Activated T-cell treated with anti-CD3 and anti-CD28 coated beads, Interleukin-2, amount 50 U/mL, for 24 hours (primary cell): ENCODE measurements at regions not wholly inside any gene's neighbourhood (a gene's known extent, or its start where the extent isn't known, plus 50 kb on each side); places are given as distances from the start of the nearest gene placed in this dataset.
"Not testable (repeated sequence)": the region's sequence is repeated elsewhere in the genome, so short reads cannot be mapped to it uniquely, and the experiment has no call there.

Experiments used
- DNase-seq: peaks from one replicate; pipeline ENCODE4 v3.0.0-alpha.2; 2020
- H3K27ac Mint-ChIP-seq: 2 replicates; pipeline ENCODE4 v1.8.0; 2020; ENCODE audit warnings: mild to moderate bottlenecking, mixed read lengths
- H3K27me3 Mint-ChIP-seq: 2 replicates; pipeline ENCODE4 v1.8.0; 2020; ENCODE audit warnings: mixed read lengths
- H3K36me3 Mint-ChIP-seq: 2 replicates; pipeline ENCODE4 v1.8.0; 2020; ENCODE audit warnings: low read depth, mixed read lengths
- H3K4me1 Mint-ChIP-seq: 2 replicates; pipeline ENCODE4 v1.8.0; 2020; ENCODE audit warnings: low read depth, mixed read lengths
- H3K4me3 Mint-ChIP-seq: 2 replicates; pipeline ENCODE4 v1.8.0; 2020; ENCODE audit warnings: mild to moderate bottlenecking, moderate library complexity, mixed read lengths
- H3K9me3 Mint-ChIP-seq: 2 replicates; pipeline ENCODE4 v1.8.0; 2020; ENCODE audit warnings: mixed read lengths

DNA sequence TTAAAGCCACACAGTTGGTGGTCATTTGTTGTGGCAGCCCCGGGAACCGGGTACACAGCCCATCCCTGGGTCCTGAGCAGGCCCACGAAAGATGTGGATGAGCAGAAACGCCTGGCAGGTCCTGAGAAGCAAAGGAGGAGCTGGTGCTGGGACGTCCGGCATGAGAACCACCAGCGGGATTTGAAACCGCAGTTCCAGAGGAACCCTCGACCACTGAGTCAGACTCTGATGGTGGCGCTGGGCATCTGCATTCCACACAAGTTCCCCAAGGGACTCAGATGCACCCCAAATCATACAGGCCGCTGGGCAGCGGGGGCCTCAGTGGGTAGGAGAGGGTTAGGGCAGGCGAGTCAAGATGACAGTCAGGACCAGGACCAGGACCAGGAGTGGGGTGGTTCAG, 363.0 kb downstream of the SHANK2 start:
- H3K36me3 Mint-ChIP-seq, result no peaks in the 10 kb centered on the region
- no peaks in the 10 kb centered on the region for H3K27me3 Mint-ChIP-seq
- DNase-seq, result no peak
- no peak overlapping the region for H3K4me3 Mint-ChIP-seq
- no peak overlapping the region for H3K27ac Mint-ChIP-seq
- H3K4me1 Mint-ChIP-seq, result no peaks in the 10 kb centered on the region
- no peaks in the 10 kb centered on the region for H3K9me3 Mint-ChIP-seq

DNA sequence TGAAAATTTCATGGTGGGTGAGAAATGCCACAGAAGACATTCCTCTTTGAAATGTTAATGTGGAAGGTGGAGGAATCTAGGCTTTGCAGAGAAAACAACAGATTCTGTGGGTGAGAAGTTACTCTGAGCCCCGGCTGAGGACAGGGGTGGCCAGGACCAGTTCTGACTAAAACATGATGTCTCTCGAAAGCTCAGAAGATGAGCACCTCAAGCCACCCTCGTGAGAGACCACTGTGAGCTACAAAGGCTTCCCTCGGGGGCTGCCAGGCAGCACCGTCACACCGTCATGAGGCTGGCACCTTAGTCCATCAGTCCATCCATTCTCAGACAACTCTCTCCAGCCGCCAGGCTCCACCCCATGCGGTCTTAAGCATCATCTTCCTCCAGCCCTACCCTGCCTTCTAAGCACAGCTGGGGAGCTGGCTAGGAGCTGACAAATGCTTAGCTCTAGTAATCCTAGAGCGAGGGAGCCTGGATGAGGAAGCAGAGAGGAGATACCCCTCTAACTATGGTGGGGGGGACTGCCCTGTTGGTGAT, 360.5 kb downstream of the SHANK2 start:
- Mint-ChIP-seq H3K4me1 (no peaks in the 10 kb centered on the region), H3K9me3 (no peaks in the 10 kb centered on the region), H3K36me3 (no peaks in the 10 kb centered on the region), H3K27me3 (no peaks in the 10 kb centered on the region), H3K27ac (no peak overlapping the region), H3K4me3 (no peak overlapping the region)
- no peak for DNase-seq

DNA sequence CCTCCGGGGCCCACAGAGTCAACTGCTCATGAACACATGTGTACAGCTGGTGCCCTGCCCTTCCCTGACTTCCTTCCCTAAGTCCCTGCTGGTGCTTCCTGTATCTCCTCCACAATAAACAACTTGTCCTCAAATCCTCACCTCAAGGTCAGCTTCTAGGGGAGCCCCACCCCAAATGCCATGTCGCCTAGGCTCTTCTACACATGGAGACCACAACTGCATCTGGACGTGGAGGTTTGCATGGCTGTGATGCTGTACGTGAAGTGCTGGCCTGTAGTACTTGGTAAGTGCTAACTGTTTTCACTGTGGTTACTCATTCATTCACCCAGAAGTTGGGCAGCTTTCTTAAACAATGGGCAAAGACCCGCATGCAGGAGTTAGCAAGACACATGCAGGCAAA, 359.5 kb downstream of the SHANK2 start:
- H3K4me3 Mint-ChIP-seq, result no peak overlapping the region
- no peak overlapping the region for H3K27ac Mint-ChIP-seq
- no peaks in the 10 kb centered on the region for H3K27me3 Mint-ChIP-seq
- H3K9me3 Mint-ChIP-seq, result peaks cover 4% of the 10 kb centered on the region
- H3K4me1 Mint-ChIP-seq, result no peaks in the 10 kb centered on the region
- no peaks in the 10 kb centered on the region for H3K36me3 Mint-ChIP-seq
- no peak for DNase-seq

DNA sequence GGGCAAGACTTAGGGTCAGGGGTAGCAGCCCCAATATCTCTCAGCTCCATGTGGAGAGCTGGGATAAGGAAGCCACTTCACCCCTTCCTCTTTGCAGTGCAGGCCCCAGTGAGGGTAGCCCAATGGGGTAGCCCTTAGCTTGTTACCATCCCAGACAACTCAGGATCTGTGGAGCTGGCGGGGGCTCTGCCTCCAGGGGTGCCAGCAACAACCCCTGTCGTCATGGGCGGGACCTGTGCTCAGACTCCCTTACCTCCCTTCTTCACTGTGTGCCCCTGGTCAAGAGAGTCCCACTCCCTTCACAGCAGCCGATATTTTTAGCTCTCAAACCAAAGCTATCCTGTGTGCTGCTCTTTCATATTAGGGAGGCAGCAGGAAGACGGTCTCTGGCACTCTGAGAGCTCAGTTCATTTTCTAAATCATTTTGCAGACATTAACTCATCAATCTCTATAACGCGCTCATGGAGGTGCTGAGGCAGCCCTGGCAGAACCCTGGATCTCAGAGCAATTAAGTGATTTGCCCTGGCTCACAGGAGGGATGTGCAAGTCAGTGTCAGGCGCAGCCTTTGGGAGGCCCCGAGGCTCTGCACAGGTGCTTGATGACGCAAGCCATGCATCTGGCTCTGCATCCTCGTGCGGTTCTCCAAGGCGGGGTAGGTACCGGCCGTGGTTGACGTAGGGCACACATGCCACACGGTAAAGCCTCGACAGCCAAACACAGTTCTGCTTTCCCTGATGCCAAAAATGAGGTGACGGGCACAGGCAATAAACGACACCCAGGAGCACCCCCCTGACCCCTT, 357.6 kb downstream of the SHANK2 start:
- Mint-ChIP-seq H3K4me3 (no peak overlapping the region), H3K9me3 (peaks cover 7% of the 10 kb centered on the region), H3K36me3 (no peaks in the 10 kb centered on the region), H3K27me3 (no peaks in the 10 kb centered on the region), H3K4me1 (no peaks in the 10 kb centered on the region), H3K27ac (no peak overlapping the region)
- DNase-seq, result no peak

DNA sequence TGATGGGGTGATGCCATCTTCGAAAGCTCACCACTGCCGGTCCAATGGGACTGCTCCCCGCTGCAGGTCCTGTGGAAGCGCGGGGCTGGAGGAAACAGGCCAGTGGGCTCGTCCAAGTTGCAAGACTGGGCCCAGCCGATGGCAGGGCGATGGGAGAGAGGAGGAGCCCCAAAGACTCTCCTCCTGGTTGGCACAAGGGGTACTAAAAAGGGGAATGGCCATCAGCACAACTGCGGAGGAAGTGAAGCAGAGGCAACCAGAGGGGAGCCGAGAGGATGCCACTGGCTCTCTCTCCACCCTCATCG, 357.1 kb downstream of the SHANK2 start:
- H3K27ac Mint-ChIP-seq, result no peak overlapping the region

DNA sequence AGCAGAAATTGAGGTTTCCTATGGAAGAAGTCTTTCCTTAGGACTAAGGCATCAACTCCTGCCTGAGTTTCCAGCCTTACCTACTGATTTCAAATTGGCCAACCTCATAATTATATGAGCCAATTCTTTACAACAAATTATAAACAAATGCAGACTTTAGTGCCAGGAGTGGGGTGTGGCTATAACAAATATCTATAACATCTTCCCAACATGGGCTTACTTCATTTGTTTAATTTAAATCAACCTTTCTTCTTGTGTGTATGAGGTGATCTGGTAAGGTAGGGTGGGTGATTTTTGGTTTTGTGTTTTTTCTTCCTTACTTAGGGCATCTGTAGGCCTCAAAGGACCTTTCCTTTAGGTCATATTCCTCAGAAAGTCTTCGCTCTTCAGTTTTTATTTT, 354.9 kb downstream of the SHANK2 start:
- Mint-ChIP-seq H3K4me1 (no peaks in the 10 kb centered on the region), H3K36me3 (no peaks in the 10 kb centered on the region), H3K27me3 (no peaks in the 10 kb centered on the region), H3K27ac (no peak overlapping the region), H3K4me3 (no peak overlapping the region), H3K9me3 (peaks cover 7% of the 10 kb centered on the region)
- no peak for DNase-seq

More for the DNA sequence above, 357.1 kb downstream of the SHANK2 start:
- H3K36me3 Mint-ChIP-seq, result no peaks in the 10 kb centered on the region
- no peaks in the 10 kb centered on the region for H3K4me1 Mint-ChIP-seq
- no peaks in the 10 kb centered on the region for H3K27me3 Mint-ChIP-seq
- H3K9me3 Mint-ChIP-seq, result peaks cover 7% of the 10 kb centered on the region
- no peak for DNase-seq
- no peak overlapping the region for H3K4me3 Mint-ChIP-seq

DNA sequence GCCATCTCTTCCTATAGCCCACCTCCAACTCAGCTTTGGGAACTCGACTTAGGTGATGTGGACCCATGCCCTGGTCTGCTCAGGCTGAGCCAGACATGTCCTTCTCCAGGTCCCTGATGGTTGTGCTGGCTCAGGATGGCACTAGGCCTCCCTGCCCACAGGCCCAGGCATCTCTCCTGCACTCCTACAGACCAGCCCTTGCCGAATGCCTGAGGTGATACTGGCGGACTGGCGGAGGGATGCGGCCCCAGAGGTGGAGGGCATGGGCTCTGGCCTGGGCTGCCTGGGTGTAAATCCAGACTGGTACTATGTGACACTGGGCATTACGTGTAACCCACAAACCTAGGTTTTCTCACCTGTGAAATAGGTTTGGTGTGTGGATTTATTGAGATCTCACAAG, 352.8 kb downstream of the SHANK2 start:
- no peak for DNase-seq
- Mint-ChIP-seq H3K27ac (no peak overlapping the region), H3K4me1 (no peaks in the 10 kb centered on the region), H3K9me3 (peaks cover 7% of the 10 kb centered on the region), H3K27me3 (peaks cover 3% of the 10 kb centered on the region), H3K4me3 (no peak overlapping the region), H3K36me3 (no peaks in the 10 kb centered on the region)

DNA sequence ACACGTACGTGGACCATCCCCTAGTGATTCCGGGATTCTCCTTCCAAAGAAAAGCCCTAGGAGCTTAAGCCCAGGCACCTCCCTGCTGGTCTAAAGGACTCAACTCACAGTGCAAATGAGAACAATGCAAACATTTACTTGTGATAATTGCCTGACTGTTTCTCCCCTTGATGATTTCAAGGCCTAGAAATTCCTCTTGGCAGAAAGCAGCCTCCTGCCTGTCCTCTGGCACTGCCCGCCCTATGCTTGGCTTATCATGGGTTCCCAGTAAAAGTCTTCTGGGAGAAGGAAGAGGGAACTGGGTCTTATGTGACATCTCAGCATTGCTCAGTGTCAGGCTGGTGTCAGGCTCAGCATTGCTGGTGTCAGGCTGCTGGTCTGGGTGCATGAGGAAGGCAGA, 351.8 kb downstream of the SHANK2 start:
- Mint-ChIP-seq H3K9me3 (peaks cover 7% of the 10 kb centered on the region), H3K27ac (no peak overlapping the region), H3K4me1 (no peaks in the 10 kb centered on the region), H3K4me3 (no peak overlapping the region), H3K27me3 (peaks cover 6% of the 10 kb centered on the region), H3K36me3 (no peaks in the 10 kb centered on the region)
- DNase-seq, result no peak

DNA sequence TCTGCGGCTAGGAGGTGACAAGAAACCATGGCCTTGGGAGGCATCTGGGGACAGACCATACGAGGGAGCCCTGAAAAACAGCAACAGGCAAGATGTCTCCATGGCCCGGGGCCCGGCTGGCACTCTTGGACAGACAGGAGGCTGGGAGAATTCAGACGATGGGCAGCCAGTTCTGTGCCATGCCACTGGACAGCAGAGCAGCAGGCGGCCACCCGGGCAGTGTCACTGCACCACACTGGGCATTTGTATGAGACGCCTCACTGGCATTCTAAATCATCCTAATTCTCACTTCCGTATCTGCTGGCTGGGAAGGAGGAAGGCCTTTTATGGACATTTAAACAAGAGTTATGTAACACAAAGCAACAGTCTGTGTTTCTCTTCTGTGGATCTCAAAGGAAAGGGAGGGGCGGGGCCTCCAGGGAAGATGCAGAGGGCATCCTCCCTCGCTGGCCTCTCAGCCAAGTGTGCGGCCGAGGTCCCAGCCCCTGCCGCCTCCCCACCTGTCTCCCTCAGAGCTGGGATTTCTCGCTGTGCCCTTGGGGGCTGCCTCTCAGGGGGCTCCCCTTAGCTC, 350.3 kb downstream of the SHANK2 start:
- Mint-ChIP-seq H3K4me3 (no peak overlapping the region), H3K9me3 (peaks cover 7% of the 10 kb centered on the region), H3K4me1 (no peaks in the 10 kb centered on the region), H3K36me3 (no peaks in the 10 kb centered on the region), H3K27me3 (peaks cover 6% of the 10 kb centered on the region), H3K27ac (no peak overlapping the region)
- DNase-seq, result no peak

DNA sequence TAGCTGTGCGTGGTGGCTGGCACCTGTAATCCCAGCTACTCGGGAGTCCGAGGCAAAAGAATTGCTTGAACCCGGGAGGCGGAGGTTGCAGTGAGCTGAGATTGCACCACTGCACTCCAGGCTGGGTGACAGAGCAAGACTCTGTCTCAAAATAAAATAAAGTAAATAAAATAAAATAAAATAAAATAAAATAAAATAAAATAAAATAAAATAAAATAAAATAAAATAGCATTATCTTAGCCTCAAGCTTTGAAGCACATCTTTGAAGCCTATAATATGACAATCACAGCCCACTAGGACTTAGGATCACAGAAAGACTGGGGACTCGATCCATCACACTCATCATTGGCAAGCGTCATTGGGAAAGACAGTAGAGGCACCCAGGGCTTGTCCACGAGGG, 349.1 kb downstream of the SHANK2 start:
- not testable (repeated sequence) for H3K27ac Mint-ChIP-seq, H3K27me3 Mint-ChIP-seq, DNase-seq, H3K4me1 Mint-ChIP-seq, H3K9me3 Mint-ChIP-seq, H3K36me3 Mint-ChIP-seq, H3K4me3 Mint-ChIP-seq

DNA sequence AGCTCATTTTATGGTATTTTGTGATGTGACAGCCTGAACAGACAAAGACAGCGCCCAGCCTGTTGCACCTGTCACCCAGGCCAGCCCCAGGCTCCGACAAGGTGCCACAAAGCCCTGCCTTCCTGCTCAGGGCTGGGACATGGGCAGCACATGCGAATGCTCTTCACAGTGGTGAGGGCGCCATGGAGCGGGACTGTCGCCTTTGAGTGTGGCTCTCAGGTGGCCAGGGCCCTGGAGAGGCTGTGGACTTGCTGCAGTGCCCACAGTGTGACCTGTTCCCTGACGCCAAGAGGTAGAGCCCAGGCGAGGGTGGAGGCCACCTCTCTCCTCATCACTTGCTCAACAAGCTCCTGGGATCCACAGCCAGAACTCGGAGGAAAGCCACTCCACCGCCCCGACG, 346.3 kb downstream of the SHANK2 start:
- no peaks in the 10 kb centered on the region for H3K4me1 Mint-ChIP-seq
- H3K27me3 Mint-ChIP-seq, result peaks cover 21% of the 10 kb centered on the region
- H3K4me3 Mint-ChIP-seq, result no peak overlapping the region
- H3K36me3 Mint-ChIP-seq, result no peaks in the 10 kb centered on the region
- H3K9me3 Mint-ChIP-seq, result no peaks in the 10 kb centered on the region
- no peak overlapping the region for H3K27ac Mint-ChIP-seq
- no peak for DNase-seq

DNA sequence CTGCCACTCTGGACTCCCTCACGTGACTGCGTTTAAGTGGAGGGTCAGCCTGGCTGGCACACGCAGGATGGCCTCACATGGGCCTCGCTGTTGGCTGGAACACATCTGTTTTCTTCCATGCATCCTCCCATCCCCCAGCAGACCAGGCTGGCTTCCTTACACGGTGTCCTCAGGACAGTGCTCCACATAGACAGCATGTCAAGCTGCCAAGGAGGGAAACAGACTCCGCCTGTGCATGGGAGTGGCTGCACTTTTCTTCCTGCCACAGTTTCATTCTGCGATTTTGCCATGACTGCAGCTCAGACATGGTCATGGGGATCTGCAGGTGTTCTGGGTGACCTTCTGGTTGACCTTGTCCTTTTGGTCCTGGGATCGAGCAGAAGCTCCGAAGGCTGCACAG, 344.2 kb downstream of the SHANK2 start:
- no peaks in the 10 kb centered on the region for H3K36me3 Mint-ChIP-seq
- no peak overlapping the region for H3K4me3 Mint-ChIP-seq
- peaks cover 29% of the 10 kb centered on the region for H3K27me3 Mint-ChIP-seq
- H3K9me3 Mint-ChIP-seq, result no peaks in the 10 kb centered on the region
- H3K4me1 Mint-ChIP-seq, result peaks cover 2% of the 10 kb centered on the region
- no peak overlapping the region for H3K27ac Mint-ChIP-seq
- DNase-seq, result no peak

DNA sequence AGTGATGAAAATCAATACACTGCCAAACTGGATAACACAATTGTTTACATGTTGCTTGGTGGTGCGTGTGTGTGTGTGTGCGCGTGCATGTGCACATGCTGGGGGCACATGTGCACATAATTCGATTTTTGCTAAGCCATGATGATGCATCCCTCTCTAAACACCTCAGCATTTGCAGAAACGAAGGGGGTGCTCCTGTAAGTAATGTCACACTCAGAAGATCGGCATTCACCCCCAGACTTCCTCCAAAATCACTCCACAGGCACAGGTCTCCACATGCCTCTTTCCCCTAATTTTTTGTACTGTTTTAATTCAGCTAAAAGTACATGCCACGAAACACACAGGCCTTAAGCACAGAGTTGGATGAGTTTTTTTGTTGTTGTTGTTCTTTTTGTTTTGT, 341.5 kb downstream of the SHANK2 start:
- H3K9me3 Mint-ChIP-seq, result no peaks in the 10 kb centered on the region
- H3K27me3 Mint-ChIP-seq, result peaks cover 31% of the 10 kb centered on the region
- DNase-seq, result no peak
- no peaks in the 10 kb centered on the region for H3K36me3 Mint-ChIP-seq
- H3K4me1 Mint-ChIP-seq, result peaks cover 2% of the 10 kb centered on the region
- no peak overlapping the region for H3K27ac Mint-ChIP-seq
- no peak overlapping the region for H3K4me3 Mint-ChIP-seq

DNA sequence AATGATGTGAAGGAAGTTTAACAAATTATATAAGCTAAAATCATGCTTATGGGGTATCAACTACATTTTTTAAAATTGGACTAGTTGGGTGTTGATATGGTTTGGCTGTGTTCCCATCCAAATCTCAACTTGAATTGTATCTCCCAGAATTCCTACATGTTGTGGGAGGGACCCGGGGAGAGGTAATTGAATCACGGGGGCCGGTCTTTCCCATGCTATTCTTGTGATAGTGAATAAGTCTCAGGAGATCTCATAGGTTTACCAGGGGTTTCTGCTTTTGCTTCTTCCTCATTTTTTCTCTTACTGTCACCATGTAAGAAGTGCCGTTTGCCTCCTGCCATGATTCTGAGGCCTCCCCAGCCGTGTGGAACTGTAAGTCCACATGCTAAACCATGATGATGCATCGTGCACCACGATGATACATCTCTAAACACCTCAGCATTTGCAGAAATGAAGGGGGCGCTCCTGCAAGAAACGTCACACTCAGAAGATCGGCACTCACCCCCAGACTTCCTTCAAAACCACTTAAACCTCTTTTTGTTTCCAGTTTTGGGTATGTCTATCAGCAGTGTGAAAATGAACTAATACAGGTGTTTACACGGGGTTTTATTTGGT, 340.0 kb downstream of the SHANK2 start:
- Mint-ChIP-seq H3K36me3 (no peaks in the 10 kb centered on the region), H3K4me3 (no peak overlapping the region), H3K9me3 (no peaks in the 10 kb centered on the region), H3K27me3 (peaks cover 34% of the 10 kb centered on the region), H3K27ac (no peak overlapping the region), H3K4me1 (peaks cover 2% of the 10 kb centered on the region)
- no peak for DNase-seq

DNA sequence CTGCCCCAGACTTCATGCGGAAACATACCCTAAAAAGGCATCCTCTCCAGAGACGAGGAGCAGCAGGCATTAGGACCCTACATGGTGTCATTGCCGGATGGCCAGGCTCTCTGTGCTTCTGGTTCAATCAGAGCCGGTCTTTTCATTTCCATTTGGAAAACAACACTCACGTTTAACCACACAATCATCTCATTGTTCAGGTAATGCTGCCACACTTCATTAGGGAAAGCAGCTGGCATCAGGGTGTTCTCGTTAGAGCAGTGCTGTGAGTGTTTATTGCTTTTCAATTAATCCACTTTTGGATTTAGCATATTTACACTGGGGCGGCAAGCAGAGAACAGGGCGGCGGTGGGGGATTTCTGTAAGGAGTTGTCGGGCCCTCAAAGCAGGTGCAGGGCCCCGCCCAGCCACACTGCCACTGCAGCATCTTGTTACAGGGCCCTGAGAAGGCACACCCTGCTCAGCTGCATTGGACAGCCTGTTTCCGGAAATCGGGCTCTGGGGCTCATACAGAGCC, 338.6 kb downstream of the SHANK2 start:
- Mint-ChIP-seq H3K36me3 (no peaks in the 10 kb centered on the region), H3K4me3 (no peak overlapping the region), H3K27me3 (peaks cover 29% of the 10 kb centered on the region), H3K9me3 (no peaks in the 10 kb centered on the region), H3K4me1 (peaks cover 2% of the 10 kb centered on the region), H3K27ac (no peak overlapping the region)
- no peak for DNase-seq
